Panc1 (cell line): ENCODE measurements at regions not wholly inside any gene's neighbourhood (a gene's known extent, or its start where the extent isn't known, plus 50 kb on each side); places are given as distances from the start of the nearest gene placed in this dataset.
"Not testable (repeated sequence)": the region's sequence is repeated elsewhere in the genome, so short reads cannot be mapped to it uniquely, and the experiment has no call there.

Experiments used
- REST ChIP-seq, 2 experiments: IDR thresholded peaks; 2 replicates each; pipeline ENCODE4 v1.6.1; 2011 to 2012; ENCODE audit warnings: low read depth in 2 of 2, control low read depth in 1 of 2, low read length in 1 of 2, mild to moderate bottlenecking in 1 of 2, moderate library complexity in 1 of 2; ENCODE audit not compliant: insufficient read depth in 1 of 2
- TCF7L2 ChIP-seq: IDR thresholded peaks from 2 replicates; pipeline ENCODE4 v1.6.1; 2011; ENCODE audit warnings: mild to moderate bottlenecking, low read depth, low read length, inconsistent platforms
- TF ChIP-seq, protein P1 (sequence below): fragments of 450-650 bp; IDR thresholded peaks from 2 replicates; pipeline ENCODE4 v1.5.1; 2017; ENCODE audit warnings: mild to moderate bottlenecking

DNA sequence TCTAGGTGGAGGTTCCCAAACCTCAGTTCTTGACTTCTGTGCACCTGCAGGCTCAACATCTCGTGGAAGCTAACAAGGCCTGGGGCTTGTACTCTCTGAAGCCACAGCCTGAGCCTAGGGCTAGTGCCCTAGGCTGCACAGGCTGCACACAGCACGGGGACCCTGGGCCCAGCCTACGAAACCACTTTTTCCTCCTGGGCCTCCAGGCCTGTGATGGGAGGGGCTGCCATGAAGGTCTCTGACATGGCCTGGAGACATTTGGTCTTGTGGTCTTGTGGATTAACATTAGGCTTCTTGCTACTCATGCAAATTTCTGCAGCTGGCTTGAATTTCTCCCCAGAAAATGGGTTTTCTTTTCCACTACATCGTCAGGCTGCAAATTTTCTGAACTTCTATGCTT, 59.1 kb upstream of the LRIG1 start:
- not testable (repeated sequence) for TF ChIP-seq REST (IDR thresholded peaks at IDR 0.05; ENCODE audit: insufficient read depth in 1 of 2, low read depth in 2 of 2, low read length in 1 of 2); TCF7L2
- TF ChIP-seq, protein P1, sequence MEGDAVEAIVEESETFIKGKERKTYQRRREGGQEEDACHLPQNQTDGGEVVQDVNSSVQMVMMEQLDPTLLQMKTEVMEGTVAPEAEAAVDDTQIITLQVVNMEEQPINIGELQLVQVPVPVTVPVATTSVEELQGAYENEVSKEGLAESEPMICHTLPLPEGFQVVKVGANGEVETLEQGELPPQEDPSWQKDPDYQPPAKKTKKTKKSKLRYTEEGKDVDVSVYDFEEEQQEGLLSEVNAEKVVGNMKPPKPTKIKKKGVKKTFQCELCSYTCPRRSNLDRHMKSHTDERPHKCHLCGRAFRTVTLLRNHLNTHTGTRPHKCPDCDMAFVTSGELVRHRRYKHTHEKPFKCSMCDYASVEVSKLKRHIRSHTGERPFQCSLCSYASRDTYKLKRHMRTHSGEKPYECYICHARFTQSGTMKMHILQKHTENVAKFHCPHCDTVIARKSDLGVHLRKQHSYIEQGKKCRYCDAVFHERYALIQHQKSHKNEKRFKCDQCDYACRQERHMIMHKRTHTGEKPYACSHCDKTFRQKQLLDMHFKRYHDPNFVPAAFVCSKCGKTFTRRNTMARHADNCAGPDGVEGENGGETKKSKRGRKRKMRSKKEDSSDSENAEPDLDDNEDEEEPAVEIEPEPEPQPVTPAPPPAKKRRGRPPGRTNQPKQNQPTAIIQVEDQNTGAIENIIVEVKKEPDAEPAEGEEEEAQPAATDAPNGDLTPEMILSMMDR = not testable (repeated sequence)
